GM12874 (cell line): ENCODE measurements at regions not wholly inside any gene's neighbourhood (a gene's known extent, or its start where the extent isn't known, plus 50 kb on each side); places are given as distances from the start of the nearest gene placed in this dataset.

Experiments
- TF ChIP-seq, protein P1 (sequence below): IDR thresholded peaks from 2 replicates; pipeline ENCODE4 v1.5.1; 2011; ENCODE audit warnings: low read depth, mild to moderate bottlenecking, control low read depth, low read length, moderate library complexity; ENCODE audit not compliant: insufficient read depth

DNA sequence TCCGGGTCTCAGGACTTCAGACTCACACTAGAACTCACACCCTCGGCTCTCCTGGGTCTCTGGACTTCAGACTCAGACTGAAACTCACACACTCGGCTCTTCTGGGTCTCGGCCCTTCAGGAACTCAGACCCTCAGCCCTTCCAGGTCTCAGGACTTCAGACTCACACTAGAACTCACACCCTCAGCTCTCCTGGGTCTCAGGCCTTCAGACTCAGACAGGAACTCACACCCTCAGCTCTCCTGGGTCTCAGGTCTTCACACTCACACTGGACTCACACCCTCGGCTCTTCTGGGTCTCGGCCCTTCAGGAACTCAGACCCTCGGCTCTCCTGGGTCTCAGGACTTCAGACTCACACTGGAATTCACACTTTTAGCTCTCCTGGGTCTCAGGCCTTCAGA, 137.3 kb downstream of the CRLF2 start:
- TF ChIP-seq, protein P1, sequence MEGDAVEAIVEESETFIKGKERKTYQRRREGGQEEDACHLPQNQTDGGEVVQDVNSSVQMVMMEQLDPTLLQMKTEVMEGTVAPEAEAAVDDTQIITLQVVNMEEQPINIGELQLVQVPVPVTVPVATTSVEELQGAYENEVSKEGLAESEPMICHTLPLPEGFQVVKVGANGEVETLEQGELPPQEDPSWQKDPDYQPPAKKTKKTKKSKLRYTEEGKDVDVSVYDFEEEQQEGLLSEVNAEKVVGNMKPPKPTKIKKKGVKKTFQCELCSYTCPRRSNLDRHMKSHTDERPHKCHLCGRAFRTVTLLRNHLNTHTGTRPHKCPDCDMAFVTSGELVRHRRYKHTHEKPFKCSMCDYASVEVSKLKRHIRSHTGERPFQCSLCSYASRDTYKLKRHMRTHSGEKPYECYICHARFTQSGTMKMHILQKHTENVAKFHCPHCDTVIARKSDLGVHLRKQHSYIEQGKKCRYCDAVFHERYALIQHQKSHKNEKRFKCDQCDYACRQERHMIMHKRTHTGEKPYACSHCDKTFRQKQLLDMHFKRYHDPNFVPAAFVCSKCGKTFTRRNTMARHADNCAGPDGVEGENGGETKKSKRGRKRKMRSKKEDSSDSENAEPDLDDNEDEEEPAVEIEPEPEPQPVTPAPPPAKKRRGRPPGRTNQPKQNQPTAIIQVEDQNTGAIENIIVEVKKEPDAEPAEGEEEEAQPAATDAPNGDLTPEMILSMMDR: no peak

DNA sequence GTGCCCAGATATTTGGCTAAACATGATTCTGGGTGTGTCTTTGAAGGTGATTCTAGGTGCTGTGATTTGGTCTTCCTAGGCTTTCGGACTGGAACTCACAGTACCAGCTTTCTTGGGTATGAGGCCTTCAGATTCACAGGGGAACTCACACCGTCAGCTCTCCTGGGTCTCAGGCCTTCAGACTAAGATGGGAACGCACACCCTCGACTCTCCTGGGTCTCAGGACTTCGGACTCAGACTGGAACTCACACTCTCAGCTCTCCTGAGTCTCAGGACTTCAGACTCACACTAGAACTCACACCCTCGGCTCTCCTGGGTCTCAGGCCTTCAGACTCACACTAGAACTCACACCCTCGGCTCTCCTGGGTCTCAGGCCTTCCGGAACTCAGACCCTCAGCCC, 137.7 kb downstream of the CRLF2 start:
- TF ChIP-seq, protein P1: no peak

GRCh38 chrX:1074172-1074571, 138.3 kb downstream of the CRLF2 start:
- TF ChIP-seq, protein P1: no peak

GRCh38 chrX:1072637-1073377, 139.6 kb downstream of the CRLF2 start:
- TF ChIP-seq, protein P1: no peak

GRCh38 chrX:1071351-1071750, 141.1 kb downstream of the CRLF2 start:
- TF ChIP-seq, protein P1: no peak

GRCh38 chrX:1062351-1062750, 150.1 kb downstream of the CRLF2 start:
- TF ChIP-seq, protein P1: no peak

DNA sequence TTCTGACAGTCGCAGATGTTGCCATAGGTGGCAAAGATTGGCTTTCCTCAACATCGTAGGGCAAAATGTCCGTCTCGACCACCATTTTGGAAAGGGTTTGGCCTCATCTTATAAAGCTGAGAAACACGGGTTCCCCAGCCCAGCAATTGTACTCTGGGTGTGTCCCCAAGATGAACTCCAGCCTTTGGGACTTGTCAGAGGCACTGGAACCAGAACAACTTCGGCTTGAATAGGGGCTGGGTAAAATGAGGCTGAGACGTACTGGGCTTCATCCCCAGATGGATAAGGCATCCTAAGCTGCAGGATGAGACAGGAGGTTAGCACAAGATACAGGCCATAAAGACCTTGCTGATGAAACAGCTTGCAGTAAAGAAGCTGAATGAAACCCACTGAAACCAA, 151.9 kb downstream of the CRLF2 start:
- TF ChIP-seq, protein P1: no peak
